ENCODE measurements at regions not wholly inside any gene's neighbourhood (a gene's known extent, or its start where the extent isn't known, plus 50 kb on each side); places are given as distances from the start of the nearest gene placed in this dataset.
"Not testable (repeated sequence)": the region's sequence is repeated elsewhere in the genome, so short reads cannot be mapped to it uniquely, and the experiment has no call there.

GRCh38 chr3:36011791-36012190 lies 368.5 kb upstream of the STAC start:
- Histone ChIP-seq H3K4me3 (ENCODE audit: low read length) (no peak overlapping the region), H3K9me3 (replicated peaks; ENCODE audit: low read length) (no peaks in the 10 kb centered on the region), H3K4me1 (ENCODE audit: control insufficient read depth, insufficient read depth, low read length) (no peaks in the 10 kb centered on the region), H3K36me3 (ENCODE audit: insufficient read depth, low read length) (no peaks in the 10 kb centered on the region), H3K4me2 (ENCODE audit: low read length) (no peak overlapping the region), H3K27me3 (ENCODE audit: control insufficient read depth, insufficient read depth, low read length) (no peaks in the 10 kb centered on the region), H3K9ac (ENCODE audit: low read depth, low read length) (no peak overlapping the region)

- H3K4me3 ChIP-seq (ENCODE audit: low read length): no peak overlapping the region
- no peaks in the 10 kb centered on the region for H3K9me3 ChIP-seq (replicated peaks; ENCODE audit: low read length)
- no peak overlapping the region for H3K9ac ChIP-seq (ENCODE audit: low read depth, low read length)
- no peak overlapping the region for H3K4me2 ChIP-seq (ENCODE audit: low read length)
- H3K36me3 ChIP-seq (ENCODE audit: insufficient read depth, low read length): no peaks in the 10 kb centered on the region
- no peaks in the 10 kb centered on the region for H3K27me3 ChIP-seq (ENCODE audit: control insufficient read depth, insufficient read depth, low read length)
- H3K4me1 ChIP-seq (ENCODE audit: control insufficient read depth, insufficient read depth, low read length): no peaks in the 10 kb centered on the region
These were observed 366.9 kb upstream of the STAC start for GRCh38 chr3:36013425-36013824.

- H3K9me3 ChIP-seq (replicated peaks; ENCODE audit: low read length): no peaks in the 10 kb centered on the region
- H3K27me3 ChIP-seq (ENCODE audit: control insufficient read depth, insufficient read depth, low read length): no peaks in the 10 kb centered on the region
- no peaks in the 10 kb centered on the region for H3K36me3 ChIP-seq (ENCODE audit: insufficient read depth, low read length)
- no peak overlapping the region for H3K9ac ChIP-seq (ENCODE audit: low read depth, low read length)
- no peak overlapping the region for H3K4me3 ChIP-seq (ENCODE audit: low read length)
- no peaks in the 10 kb centered on the region for H3K4me1 ChIP-seq (ENCODE audit: control insufficient read depth, insufficient read depth, low read length)
- no peak overlapping the region for H3K4me2 ChIP-seq (ENCODE audit: low read length)
These were observed 355.1 kb upstream of the STAC start for GRCh38 chr3:36025232-36025631.

- Histone ChIP-seq H3K9me3 (replicated peaks; ENCODE audit: low read length) (no peaks in the 10 kb centered on the region), H3K36me3 (ENCODE audit: insufficient read depth, low read length) (no peaks in the 10 kb centered on the region), H3K4me2 (ENCODE audit: low read length) (no peak overlapping the region), H3K4me3 (ENCODE audit: low read length) (no peak overlapping the region), H3K4me1 (ENCODE audit: control insufficient read depth, insufficient read depth, low read length) (no peaks in the 10 kb centered on the region), H3K9ac (ENCODE audit: low read depth, low read length) (no peak overlapping the region), H3K27me3 (ENCODE audit: control insufficient read depth, insufficient read depth, low read length) (no peaks in the 10 kb centered on the region)
These were observed 347.9 kb upstream of the STAC start for GRCh38 chr3:36032180-36033047.

- Histone ChIP-seq H3K4me1 (ENCODE audit: control insufficient read depth, insufficient read depth, low read length) (no peaks in the 10 kb centered on the region), H3K4me3 (ENCODE audit: low read length) (no peak overlapping the region), H3K9ac (ENCODE audit: low read depth, low read length) (no peak overlapping the region), H3K9me3 (replicated peaks; ENCODE audit: low read length) (no peaks in the 10 kb centered on the region), H3K4me2 (ENCODE audit: low read length) (no peak overlapping the region), H3K36me3 (ENCODE audit: insufficient read depth, low read length) (no peaks in the 10 kb centered on the region), H3K27me3 (ENCODE audit: control insufficient read depth, insufficient read depth, low read length) (no peaks in the 10 kb centered on the region)
These were observed 321.8 kb upstream of the STAC start for GRCh38 chr3:36058404-36059030.

GRCh38 chr3:36060950-36061349 lies 319.4 kb upstream of the STAC start:
- Histone ChIP-seq H3K4me3 (ENCODE audit: low read length) (no peak overlapping the region), H3K9me3 (replicated peaks; ENCODE audit: low read length) (no peaks in the 10 kb centered on the region), H3K27me3 (ENCODE audit: control insufficient read depth, insufficient read depth, low read length) (no peaks in the 10 kb centered on the region), H3K4me2 (ENCODE audit: low read length) (no peak overlapping the region), H3K36me3 (ENCODE audit: insufficient read depth, low read length) (no peaks in the 10 kb centered on the region), H3K9ac (ENCODE audit: low read depth, low read length) (no peak overlapping the region), H3K4me1 (ENCODE audit: control insufficient read depth, insufficient read depth, low read length) (no peaks in the 10 kb centered on the region)

- Histone ChIP-seq H3K4me2 (ENCODE audit: low read length) (no peak overlapping the region), H3K4me1 (ENCODE audit: control insufficient read depth, insufficient read depth, low read length) (no peaks in the 10 kb centered on the region), H3K4me3 (ENCODE audit: low read length) (no peak overlapping the region), H3K9ac (ENCODE audit: low read depth, low read length) (no peak overlapping the region), H3K36me3 (ENCODE audit: insufficient read depth, low read length) (no peaks in the 10 kb centered on the region), H3K27me3 (ENCODE audit: control insufficient read depth, insufficient read depth, low read length) (no peaks in the 10 kb centered on the region), H3K9me3 (replicated peaks; ENCODE audit: low read length) (no peaks in the 10 kb centered on the region)
These were observed 316.3 kb upstream of the STAC start for GRCh38 chr3:36063992-36064391.

GRCh38 chr3:36065321-36065720 lies 315.0 kb upstream of the STAC start:
- Histone ChIP-seq H3K4me3 (ENCODE audit: low read length) (no peak overlapping the region), H3K4me2 (ENCODE audit: low read length) (no peak overlapping the region), H3K36me3 (ENCODE audit: insufficient read depth, low read length) (no peaks in the 10 kb centered on the region), H3K9me3 (replicated peaks; ENCODE audit: low read length) (no peaks in the 10 kb centered on the region), H3K9ac (ENCODE audit: low read depth, low read length) (no peak overlapping the region), H3K4me1 (ENCODE audit: control insufficient read depth, insufficient read depth, low read length) (no peaks in the 10 kb centered on the region), H3K27me3 (ENCODE audit: control insufficient read depth, insufficient read depth, low read length) (no peaks in the 10 kb centered on the region)

GRCh38 chr3:36075491-36075890 lies 304.8 kb upstream of the STAC start:
- Histone ChIP-seq H3K36me3 (ENCODE audit: insufficient read depth, low read length) (no peaks in the 10 kb centered on the region), H3K4me2 (ENCODE audit: low read length) (no peak overlapping the region), H3K4me3 (ENCODE audit: low read length) (no peak overlapping the region), H3K9me3 (replicated peaks; ENCODE audit: low read length) (no peaks in the 10 kb centered on the region), H3K4me1 (ENCODE audit: control insufficient read depth, insufficient read depth, low read length) (no peaks in the 10 kb centered on the region), H3K27me3 (ENCODE audit: control insufficient read depth, insufficient read depth, low read length) (no peaks in the 10 kb centered on the region), H3K9ac (ENCODE audit: low read depth, low read length) (no peak overlapping the region)

- H3K4me2 ChIP-seq (ENCODE audit: low read length): no peak overlapping the region
- no peak overlapping the region for H3K4me3 ChIP-seq (ENCODE audit: low read length)
- H3K9me3 ChIP-seq (replicated peaks; ENCODE audit: low read length): no peaks in the 10 kb centered on the region
- H3K27me3 ChIP-seq (ENCODE audit: control insufficient read depth, insufficient read depth, low read length): no peaks in the 10 kb centered on the region
- H3K9ac ChIP-seq (ENCODE audit: low read depth, low read length): no peak overlapping the region
- no peaks in the 10 kb centered on the region for H3K36me3 ChIP-seq (ENCODE audit: insufficient read depth, low read length)
- H3K4me1 ChIP-seq (ENCODE audit: control insufficient read depth, insufficient read depth, low read length): no peaks in the 10 kb centered on the region
These were observed 303.0 kb upstream of the STAC start for GRCh38 chr3:36077320-36077719.

GRCh38 chr3:36082958-36083357 lies 297.3 kb upstream of the STAC start:
- H3K4me2 ChIP-seq (ENCODE audit: low read length); H3K4me1 ChIP-seq (ENCODE audit: control insufficient read depth, insufficient read depth, low read length); H3K4me3 ChIP-seq (ENCODE audit: low read length); H3K36me3 ChIP-seq (ENCODE audit: insufficient read depth, low read length); H3K9ac ChIP-seq (ENCODE audit: low read depth, low read length); H3K9me3 ChIP-seq (replicated peaks; ENCODE audit: low read length); H3K27me3 ChIP-seq (ENCODE audit: control insufficient read depth, insufficient read depth, low read length): not testable (repeated sequence)

- no peak overlapping the region for H3K4me2 ChIP-seq (ENCODE audit: low read length)
These were observed 285.1 kb upstream of the STAC start for GRCh38 chr3:36095238-36095637.

More at GRCh38 chr3:36095238-36095637, 285.1 kb upstream of the STAC start:
- Histone ChIP-seq H3K4me3 (ENCODE audit: low read length) (no peak overlapping the region), H3K27me3 (ENCODE audit: control insufficient read depth, insufficient read depth, low read length) (no peaks in the 10 kb centered on the region), H3K4me1 (ENCODE audit: control insufficient read depth, insufficient read depth, low read length) (no peaks in the 10 kb centered on the region), H3K36me3 (ENCODE audit: insufficient read depth, low read length) (no peaks in the 10 kb centered on the region), H3K9me3 (replicated peaks; ENCODE audit: low read length) (no peaks in the 10 kb centered on the region), H3K9ac (ENCODE audit: low read depth, low read length) (no peak overlapping the region)

Data from skeletal muscle satellite cell (primary cell).